HEK293 (cell line): ENCODE measurements at regions not wholly inside any gene's neighbourhood (a gene's known extent, or its start where the extent isn't known, plus 50 kb on each side); places are given as distances from the start of the nearest gene placed in this dataset.

Experiments used
- CTCF ChIA-PET: fragments of 350-600 bp; formaldehyde crosslinking; extraction: SDS; loops from one replicate; lab custom pipeline; 2021; ENCODE audit warnings: antibody characterized with exemption; lab: Yijun Ruan, JAX
- POLR2A ChIA-PET: fragments of 300-600 bp; formaldehyde crosslinking; extraction: SDS; loops from one replicate; lab custom pipeline; 2020; ENCODE audit warnings: antibody characterized with exemption, inconsistent platforms; lab: Yijun Ruan, JAX
- H3K27ac ChIP-seq: fragments of 200-500 bp; sonication (Bioruptor generic); 2 replicates; pipeline ENCODE4 v1.5.1; 2014; ENCODE audit warnings: low read depth, low read length, control low read depth, inconsistent platforms; ENCODE audit errors: extremely low read depth
- H3K36me3 ChIP-seq, 2 experiments: fragments of 200-500 bp in 1 of 2; sonication (Bioruptor generic) in 1 of 2; 1 replicate in 1 of 2; 2 replicates in 1 of 2; pipeline ENCODE4 v1.5.1; 2014 to 2017; ENCODE audit warnings: inconsistent platforms in 2 of 2, low read length in 2 of 2; ENCODE audit not compliant: control insufficient read depth in 2 of 2, insufficient read depth in 1 of 2
- H3K4me1 ChIP-seq: fragments of 200-500 bp; sonication (Bioruptor generic); 2 replicates; pipeline ENCODE4 v1.5.1; 2014; ENCODE audit warnings: mild to moderate bottlenecking, low read length, inconsistent platforms; ENCODE audit not compliant: control insufficient read depth, insufficient read depth
- H3K4me3 ChIP-seq: 2 replicates; pipeline ENCODE4 v1.5.1; 2011; ENCODE audit warnings: low read depth, mild to moderate bottlenecking, control low read depth, low read length, moderate library complexity
- H3K9me3 ChIP-seq: fragments of 200-500 bp; sonication (Bioruptor generic); 2 replicates; pipeline ENCODE4 v1.5.1; 2014; ENCODE audit warnings: low read depth, low read length, inconsistent platforms; ENCODE audit not compliant: control insufficient read depth, insufficient read depth
- AEBP2 ChIP-seq: fragments of 450-650 bp; formaldehyde crosslinking; IDR thresholded peaks from 2 replicates; pipeline ENCODE4 v1.5.1; 2016; ENCODE audit warnings: missing biosample characterization, missing genetic modification characterization, borderline replicate concordance
- FEZF1 ChIP-seq: fragments of 450-650 bp; formaldehyde crosslinking; IDR thresholded peaks from 2 replicates; pipeline ENCODE4 v1.5.1; 2016; ENCODE audit warnings: missing biosample characterization, missing genetic modification characterization
- GLI2 ChIP-seq: fragments of 450-650 bp; formaldehyde crosslinking; IDR thresholded peaks from 2 replicates; pipeline ENCODE4; 2017; ENCODE audit warnings: missing biosample characterization, missing genetic modification characterization, low read depth, borderline replicate concordance
- HOXD13 ChIP-seq: sonication (generic); formaldehyde crosslinking; IDR thresholded peaks from 2 replicates; pipeline ENCODE4 v1.8.0; 2022; ENCODE audit warnings: missing genetic modification reagents, borderline replicate concordance
- KLF16 ChIP-seq: fragments of 450-650 bp; formaldehyde crosslinking; IDR thresholded peaks from 2 replicates; pipeline ENCODE4 v1.5.1; 2017; ENCODE audit warnings: missing biosample characterization, missing genetic modification characterization
- KLF8 ChIP-seq: fragments of 450-650 bp; formaldehyde crosslinking; IDR thresholded peaks from 2 replicates; pipeline ENCODE4 v1.5.1; 2016; ENCODE audit warnings: missing biosample characterization, missing genetic modification characterization
- PRDM1 ChIP-seq: fragments of 450-650 bp; formaldehyde crosslinking; IDR thresholded peaks from 2 replicates; pipeline ENCODE4; 2016; ENCODE audit warnings: missing biosample characterization, missing genetic modification characterization
- ZBTB20 ChIP-seq: fragments of 450-650 bp; formaldehyde crosslinking; IDR thresholded peaks from 2 replicates; pipeline ENCODE4 v1.5.1; 2016; ENCODE audit warnings: missing biosample characterization, missing genetic modification characterization
- ZNF2 ChIP-seq: fragments of 450-650 bp; formaldehyde crosslinking; IDR thresholded peaks from 2 replicates; pipeline ENCODE4 v1.5.1; 2016; ENCODE audit warnings: missing biosample characterization, missing genetic modification characterization
- ZNF202 ChIP-seq: fragments of 450-650 bp; formaldehyde crosslinking; IDR thresholded peaks from 2 replicates; pipeline ENCODE4 v1.5.1; 2016; ENCODE audit warnings: missing biosample characterization, missing genetic modification characterization, borderline replicate concordance
- ZNF24 ChIP-seq: fragments of 450-650 bp; formaldehyde crosslinking; IDR thresholded peaks from 2 replicates; pipeline ENCODE4 v1.5.1; 2016; ENCODE audit warnings: missing biosample characterization, missing genetic modification characterization
- ZNF274 ChIP-seq, 2 experiments: fragments of 200-500 bp in 1 of 2; fragments of 450-650 bp in 1 of 2; sonication (Bioruptor generic) in 1 of 2; formaldehyde crosslinking in 1 of 2; IDR thresholded peaks; 2 replicates each; pipeline versions ENCODE4 v1.5.1 to v1.6.1; 2014 to 2016; ENCODE audit warnings: borderline replicate concordance in 1 of 2, inconsistent platforms in 1 of 2, low read length in 1 of 2, missing biosample characterization in 1 of 2, missing genetic modification characterization in 1 of 2
- ZNF280D ChIP-seq: fragments of 450-650 bp; formaldehyde crosslinking; IDR thresholded peaks from 2 replicates; pipeline ENCODE4 v1.5.1; 2016; ENCODE audit warnings: missing biosample characterization, missing genetic modification characterization
- ZNF350 ChIP-seq: fragments of 450-650 bp; formaldehyde crosslinking; IDR thresholded peaks from 2 replicates; pipeline ENCODE4 v1.5.0; 2017; ENCODE audit warnings: missing biosample characterization, mild to moderate bottlenecking, missing genetic modification characterization
- ZNF354C ChIP-seq: fragments of 450-650 bp; formaldehyde crosslinking; IDR thresholded peaks from 2 replicates; pipeline ENCODE4 v1.5.1; 2016; ENCODE audit warnings: missing biosample characterization, missing genetic modification characterization, low read depth, borderline replicate concordance
- ZNF366 ChIP-seq: fragments of 450-650 bp; formaldehyde crosslinking; conservative IDR thresholded peaks from 2 replicates; pipeline ENCODE4 v1.5.1; 2016; ENCODE audit warnings: missing biosample characterization, missing genetic modification characterization
- ZNF394 ChIP-seq: fragments of 450-650 bp; formaldehyde crosslinking; IDR thresholded peaks from 2 replicates; pipeline ENCODE4 v1.5.1; 2016; ENCODE audit warnings: missing biosample characterization, missing genetic modification characterization, mild to moderate bottlenecking, moderate library complexity, borderline replicate concordance
- ZNF473 ChIP-seq: fragments of 450-650 bp; formaldehyde crosslinking; IDR thresholded peaks from 2 replicates; pipeline ENCODE4 v1.5.1; 2017; ENCODE audit warnings: missing biosample characterization, missing genetic modification characterization
- ZNF48 ChIP-seq: fragments of 450-650 bp; formaldehyde crosslinking; IDR thresholded peaks from 2 replicates; pipeline ENCODE4 v1.5.1; 2016; ENCODE audit warnings: missing biosample characterization, missing genetic modification characterization
- ZNF488 ChIP-seq: fragments of 450-650 bp; formaldehyde crosslinking; IDR thresholded peaks from 2 replicates; pipeline ENCODE4 v1.5.1; 2016; ENCODE audit warnings: missing biosample characterization, missing genetic modification characterization
- ZNF580 ChIP-seq: fragments of 450-650 bp; formaldehyde crosslinking; IDR thresholded peaks from 2 replicates; pipeline ENCODE4 v1.5.1; 2016; ENCODE audit warnings: missing biosample characterization, missing genetic modification characterization
- ZNF596 ChIP-seq: fragments of 450-650 bp; IDR thresholded peaks from 2 replicates; pipeline ENCODE4 v1.5.0; 2018; ENCODE audit warnings: missing biosample characterization, mild to moderate bottlenecking, missing genetic modification characterization, moderate library complexity
- ZNF610 ChIP-seq: fragments of 450-650 bp; formaldehyde crosslinking; IDR thresholded peaks from 2 replicates; pipeline ENCODE4 v1.5.1; 2016; ENCODE audit warnings: missing biosample characterization, missing genetic modification characterization, borderline replicate concordance
- ZNF621 ChIP-seq: fragments of 450-650 bp; formaldehyde crosslinking; IDR thresholded peaks from 2 replicates; pipeline ENCODE4 v1.5.1; 2017; ENCODE audit warnings: missing biosample characterization, missing genetic modification characterization
- ZNF677 ChIP-seq: fragments of 450-650 bp; IDR thresholded peaks from 2 replicates; pipeline ENCODE4 v1.5.0; 2018; ENCODE audit warnings: missing biosample characterization, mild to moderate bottlenecking, missing genetic modification characterization, moderate library complexity
- ZNF701 ChIP-seq: fragments of 450-650 bp; formaldehyde crosslinking; IDR thresholded peaks from 2 replicates; pipeline ENCODE4 v1.5.1; 2016; ENCODE audit warnings: missing biosample characterization, missing genetic modification characterization
- ZNF747 ChIP-seq: fragments of 450-650 bp; formaldehyde crosslinking; IDR thresholded peaks from 2 replicates; pipeline ENCODE4 v1.5.1; 2016; ENCODE audit warnings: missing biosample characterization, missing genetic modification characterization

- no peak for TF ChIP-seq ZNF747
- no peak for TF ChIP-seq ZNF621
- no peak for TF ChIP-seq ZBTB20
- no peak for TF ChIP-seq ZNF202 (tag by site-specific recombination)
- no peak for TF ChIP-seq FEZF1 (tag by site-specific recombination)
- no peak for TF ChIP-seq ZNF394
- no peak for TF ChIP-seq ZNF677
- TF ChIP-seq KLF16: no peak
- no peak for TF ChIP-seq ZNF488
- no peak for TF ChIP-seq KLF8
- no peak for TF ChIP-seq ZNF24 (tag by site-specific recombination)
- TF ChIP-seq, all 188 proteins: peak for 0
These were observed 73.5 kb upstream of the RASGRF1 start (continued) for GRCh38 chr15:79164043-79164442.

- no peak for TF ChIP-seq ZNF354C (tag by site-specific recombination)
- no peak for TF ChIP-seq ZNF473
- no peak for TF ChIP-seq ZNF580
- TF ChIP-seq ZNF701 (tag by site-specific recombination): no peak
- 0 out of 2 replicates have a peak, but pooled peaks have one; percentile 34 for TF ChIP-seq ZNF596 (tag by site-specific recombination)
- TF ChIP-seq PRDM1 (tag by site-specific recombination): peak; percentile 62
- peak; percentile 91 for TF ChIP-seq ZNF366 (tag by site-specific recombination)
- TF ChIP-seq HOXD13 (CRISPR knock-in tag): no peak
- ChIA-PET POLR2A (no interaction called here), CTCF (interaction anchor here (0.6 to 1.0 kb wide), 2 partner anchors 22 to 135 kb away, joined by 3 to 4 read pairs; no protein-coding TSS in a partner anchor)
- no peak overlapping the region for H3K27ac ChIP-seq
- H3K9me3 ChIP-seq: no peaks in the 10 kb centered on the region
- H3K36me3 ChIP-seq: no peaks in the 10 kb centered on the region
- H3K4me3 ChIP-seq: no peak overlapping the region
- H3K4me1 ChIP-seq: no peaks in the 10 kb centered on the region
These were observed 72.8 kb upstream of the RASGRF1 start for GRCh38 chr15:79163395-79163794.

GRCh38 chr15:79161837-79162508 lies 71.4 kb upstream of the RASGRF1 start:
- Histone ChIP-seq H3K27ac (no peak overlapping the region), H3K4me3 (no peak overlapping the region), H3K9me3 (no peaks in the 10 kb centered on the region), H3K4me1 (no peaks in the 10 kb centered on the region), H3K36me3 (no peaks in the 10 kb centered on the region)
- ChIA-PET POLR2A (no interaction called here), CTCF (interaction anchor here (1.2 to 1.5 kb wide), 2 partner anchors 23 to 133 kb away, joined by 3 to 6 read pairs; no protein-coding TSS in a partner anchor)
- no peak for TF ChIP-seq ZNF48 (tag by site-specific recombination)
- no peak for TF ChIP-seq GLI2 (tag by site-specific recombination)
- no peak for TF ChIP-seq ZNF2 (tag by site-specific recombination)
- no peak for TF ChIP-seq ZNF24 (tag by site-specific recombination)
- no peak for TF ChIP-seq ZNF274 (IDR thresholded peaks at IDR 0.05; ENCODE audit: low read length)
- no peak for TF ChIP-seq ZNF274 (tag by site-specific recombination; IDR thresholded peaks at IDR 0.05; ENCODE audit: borderline replicate concordance)
- no peak for TF ChIP-seq AEBP2 (tag by site-specific recombination)
- no peak for TF ChIP-seq ZNF280D (tag by site-specific recombination)
- TF ChIP-seq ZNF350 (tag by site-specific recombination): no peak
- TF ChIP-seq ZNF610 (tag by site-specific recombination): no peak
